Right renal cortex interstitium (tissue), 3 donors: ENCODE measurements at regions not wholly inside any gene's neighbourhood (a gene's known extent, or its start where the extent isn't known, plus 50 kb on each side); places are given as distances from the start of the nearest gene placed in this dataset.

Experiments
- DNase-seq, 3 donors: peaks; one replicate each; pipeline ENCODE4 v3.0.0-alpha.2; 2013; ENCODE audit warnings: low read depth in 3 of 3, low spot score in 2 of 3

DNA sequence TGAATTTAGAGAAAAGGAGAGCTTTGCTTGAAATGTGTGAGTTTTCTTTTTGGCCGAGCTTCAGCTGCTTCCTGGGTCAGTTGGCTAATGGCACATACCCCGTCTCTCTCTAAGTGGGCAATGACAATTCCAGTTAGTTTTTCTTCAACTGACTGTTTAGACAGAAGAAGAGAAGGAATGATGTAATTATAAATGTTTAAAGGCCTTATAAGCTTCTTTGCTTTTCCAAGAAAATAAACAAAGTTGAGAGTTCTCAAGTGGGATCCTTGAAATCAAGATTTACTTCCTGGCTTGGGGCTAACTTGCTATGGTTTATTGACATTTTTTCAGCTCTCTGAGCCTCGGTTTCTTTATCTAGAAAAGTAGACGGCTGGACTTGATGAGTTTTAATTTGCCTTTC is 794.9 kb upstream of the ACVR2A start:
- DNase-seq = no peak

DNA sequence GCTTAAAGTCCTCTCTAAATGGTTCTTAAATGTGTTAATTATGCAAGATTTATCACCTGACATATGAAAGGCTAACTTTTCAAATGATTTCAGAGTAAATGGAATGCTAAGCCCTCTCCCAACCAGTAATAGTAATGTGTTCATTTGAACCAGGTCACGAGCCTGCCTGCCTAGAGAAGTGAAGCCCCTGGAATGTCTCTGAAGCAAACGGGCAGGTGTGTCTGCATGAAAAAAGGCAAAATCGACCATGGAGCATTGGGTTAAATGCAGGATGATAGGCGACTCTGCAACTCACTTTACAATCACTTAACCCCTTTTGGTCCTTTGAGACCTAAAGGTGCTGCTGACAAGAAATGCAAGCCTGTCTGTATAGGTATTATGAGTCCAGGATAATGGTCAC is 798.4 kb upstream of the ACVR2A start:
- no peak for DNase-seq

DNA sequence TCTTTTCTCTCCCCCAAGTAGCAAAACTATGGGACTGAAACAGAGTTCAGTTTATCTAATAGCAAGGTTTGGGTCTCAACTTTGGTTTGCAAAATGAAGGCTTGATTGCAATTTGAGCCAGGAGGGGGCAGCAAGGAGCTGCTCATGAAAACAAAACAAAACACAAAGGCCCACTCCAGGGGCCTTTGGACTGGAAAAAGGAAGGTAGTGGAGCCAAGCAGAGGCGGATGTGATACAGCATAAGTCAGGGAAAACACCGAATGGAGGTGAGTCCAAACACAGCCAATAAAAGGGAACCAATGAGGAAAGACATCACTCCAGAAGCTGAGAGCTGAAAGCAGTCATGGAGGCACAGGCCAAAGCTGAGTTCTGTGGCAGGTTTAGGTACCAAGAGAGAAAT is 799.7 kb upstream of the ACVR2A start:
- peak in 1 of 3 donors; percentile 4 for DNase-seq

DNA sequence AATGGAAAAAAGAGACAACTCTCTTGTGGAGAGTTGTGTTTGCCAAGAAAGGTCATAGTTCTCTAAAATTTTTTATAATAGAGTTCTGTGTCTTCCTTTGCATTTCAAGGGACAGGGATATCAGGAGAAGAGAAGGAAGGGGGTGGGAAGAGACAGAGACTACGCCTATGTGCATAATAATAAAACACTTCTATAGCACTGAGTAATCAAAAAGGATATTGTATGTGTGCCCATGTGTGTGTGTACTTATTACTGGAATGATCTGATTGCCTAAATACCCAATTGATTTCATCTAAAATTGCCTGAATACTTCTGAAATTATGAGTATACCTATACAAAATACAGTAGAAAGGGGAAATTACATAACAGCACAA is 803.7 kb upstream of the ACVR2A start:
- no peak for DNase-seq

DNA sequence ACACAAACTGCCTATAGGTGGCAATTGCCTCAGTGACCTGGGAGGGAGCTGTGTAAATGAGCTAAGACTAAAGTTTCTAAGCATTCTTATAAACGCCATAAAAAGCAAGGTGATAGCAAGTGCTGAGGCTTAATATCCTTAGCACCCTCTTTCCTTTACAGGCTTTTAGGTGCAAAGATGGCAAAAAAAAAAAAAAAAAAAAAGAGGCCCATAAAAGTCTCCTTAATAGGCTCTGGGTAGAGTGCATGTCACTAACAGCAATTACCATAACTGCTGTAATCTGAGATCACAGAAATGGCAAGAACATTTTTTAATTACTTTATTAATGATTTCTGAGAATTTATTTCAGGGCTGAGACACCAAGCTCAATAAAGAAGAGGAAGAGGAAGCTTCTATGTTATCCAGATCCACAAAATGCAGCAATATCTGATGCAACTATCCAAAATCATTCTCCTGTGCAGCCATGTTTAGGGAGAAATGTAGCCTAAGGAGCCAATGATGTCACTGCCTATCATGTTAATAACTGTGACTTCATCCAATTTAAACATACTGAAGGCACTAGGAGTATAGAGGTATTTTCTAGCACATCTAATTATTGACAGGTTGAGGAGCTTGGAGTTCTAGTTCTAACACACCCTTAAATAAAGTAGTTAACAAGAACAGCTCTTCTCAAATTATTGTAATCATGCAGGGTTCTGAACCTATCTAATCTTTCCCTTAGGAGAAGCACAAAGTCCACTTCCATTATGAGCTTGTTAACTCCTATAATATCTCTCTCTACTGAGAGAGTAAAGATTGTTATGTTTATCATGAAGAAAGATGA is 804.3 kb upstream of the ACVR2A start:
- no peak for DNase-seq

DNA sequence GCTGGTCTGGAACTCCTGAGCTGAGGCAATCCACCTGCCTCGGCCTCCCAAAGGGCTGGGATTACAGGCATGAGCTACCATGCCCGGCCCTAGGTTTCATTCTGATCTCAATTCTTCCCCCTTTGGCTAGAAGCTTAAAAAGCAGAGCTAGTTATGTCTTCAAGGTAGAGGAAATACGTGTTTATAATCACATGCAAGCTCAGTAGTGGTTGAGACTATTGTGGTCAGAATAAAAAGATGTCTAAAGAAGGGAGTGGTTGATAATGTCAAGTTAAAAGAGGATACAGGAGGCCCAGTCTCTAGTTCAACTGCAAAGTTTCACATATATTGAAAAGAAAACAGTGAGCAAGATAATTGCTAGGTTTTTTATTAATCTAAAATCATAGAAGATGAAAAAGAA is 807.8 kb upstream of the ACVR2A start:
- no peak for DNase-seq

DNA sequence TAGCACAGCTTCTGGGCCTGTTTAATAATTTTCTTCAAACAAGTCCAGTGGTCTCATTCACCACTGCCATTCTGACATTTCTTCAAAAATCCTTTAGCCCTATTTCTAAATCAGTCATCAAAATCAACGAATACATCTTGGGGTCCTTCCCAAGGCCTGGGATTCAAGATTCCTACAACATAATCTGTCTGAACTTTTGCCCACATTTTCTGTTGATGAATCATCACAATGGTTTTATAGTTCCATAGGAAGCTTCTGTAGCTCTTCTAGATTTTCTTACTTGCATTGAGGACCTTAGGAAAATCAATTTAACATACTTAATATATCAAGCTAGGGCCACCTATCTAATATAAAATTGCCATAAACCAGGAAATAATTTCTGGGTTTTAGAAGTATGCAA is 811.8 kb upstream of the ACVR2A start:
- DNase-seq = no peak

DNA sequence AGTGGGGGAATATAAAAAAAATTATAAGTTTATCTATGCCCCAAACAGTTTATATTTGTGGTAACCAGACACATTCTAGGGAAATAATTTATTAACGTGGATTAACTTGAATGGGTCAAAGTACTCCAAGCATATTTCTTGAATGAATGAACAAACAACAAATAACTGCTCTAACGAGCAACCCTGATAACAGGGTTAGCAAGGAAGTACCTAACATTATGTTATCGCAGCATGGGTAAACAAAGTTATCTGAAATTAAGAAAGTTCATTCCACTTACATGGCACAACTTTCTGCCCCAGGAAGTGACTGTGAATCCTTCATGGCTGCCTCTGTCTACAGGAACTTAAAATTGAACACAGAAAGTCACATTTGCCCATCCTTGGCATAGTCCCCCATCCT is 812.9 kb upstream of the ACVR2A start:
- DNase-seq = no peak

DNA sequence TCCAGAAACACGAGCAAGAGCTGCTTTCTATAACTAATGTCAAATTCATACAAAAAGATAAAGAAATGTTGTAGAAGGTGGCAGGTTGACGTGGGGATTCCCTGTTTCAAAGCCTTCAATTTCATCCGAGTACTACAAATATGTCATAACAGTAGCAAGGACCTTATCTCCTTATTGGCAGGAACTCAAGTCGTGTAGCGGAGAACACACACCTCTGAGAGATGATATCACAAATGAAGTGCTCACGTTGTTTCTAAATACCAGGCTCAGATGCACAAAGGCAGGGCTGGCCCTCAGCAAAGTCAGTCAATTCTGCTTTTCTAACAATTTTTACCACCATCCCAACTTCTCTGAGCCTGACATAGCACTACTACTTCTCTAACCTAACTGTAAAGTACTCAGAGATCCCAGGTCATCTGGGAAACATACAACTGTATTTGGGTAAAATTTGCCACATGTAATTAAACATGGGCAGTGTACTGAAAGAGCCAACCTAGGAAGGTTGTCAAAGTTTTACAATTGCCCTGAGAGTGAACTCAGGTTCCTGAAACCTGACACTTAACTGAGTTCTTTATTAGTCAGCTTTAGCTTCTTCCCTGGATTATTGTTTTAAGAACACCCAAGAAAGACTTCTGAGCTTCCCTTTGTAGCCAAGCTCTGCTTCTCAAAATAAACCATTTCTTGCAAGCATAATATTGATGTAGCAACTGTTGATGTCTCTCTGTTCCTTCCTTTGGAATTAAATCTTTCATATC is 813.7 kb upstream of the ACVR2A start:
- peak in 2 of 3 donors; percentile 31 to 32 for DNase-seq

DNA sequence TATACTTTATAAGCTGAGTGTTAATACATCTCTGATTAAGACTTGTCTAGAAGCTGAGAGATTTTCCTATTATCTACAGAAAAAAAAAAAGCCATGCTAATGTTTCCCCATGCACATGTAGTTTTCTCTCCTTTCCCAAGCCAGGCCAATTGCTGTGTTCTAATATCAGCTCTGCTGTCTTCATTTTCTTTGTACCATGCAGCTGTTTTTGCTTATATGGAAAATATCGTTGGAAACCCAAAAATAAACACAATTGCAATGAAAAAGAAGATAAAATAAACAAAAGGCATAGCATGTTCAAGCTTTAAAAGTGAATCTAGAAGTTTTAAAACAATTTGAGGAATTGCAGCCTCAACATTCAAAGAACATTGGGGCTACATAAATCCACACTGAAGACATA is 817.4 kb upstream of the ACVR2A start:
- no peak for DNase-seq

DNA sequence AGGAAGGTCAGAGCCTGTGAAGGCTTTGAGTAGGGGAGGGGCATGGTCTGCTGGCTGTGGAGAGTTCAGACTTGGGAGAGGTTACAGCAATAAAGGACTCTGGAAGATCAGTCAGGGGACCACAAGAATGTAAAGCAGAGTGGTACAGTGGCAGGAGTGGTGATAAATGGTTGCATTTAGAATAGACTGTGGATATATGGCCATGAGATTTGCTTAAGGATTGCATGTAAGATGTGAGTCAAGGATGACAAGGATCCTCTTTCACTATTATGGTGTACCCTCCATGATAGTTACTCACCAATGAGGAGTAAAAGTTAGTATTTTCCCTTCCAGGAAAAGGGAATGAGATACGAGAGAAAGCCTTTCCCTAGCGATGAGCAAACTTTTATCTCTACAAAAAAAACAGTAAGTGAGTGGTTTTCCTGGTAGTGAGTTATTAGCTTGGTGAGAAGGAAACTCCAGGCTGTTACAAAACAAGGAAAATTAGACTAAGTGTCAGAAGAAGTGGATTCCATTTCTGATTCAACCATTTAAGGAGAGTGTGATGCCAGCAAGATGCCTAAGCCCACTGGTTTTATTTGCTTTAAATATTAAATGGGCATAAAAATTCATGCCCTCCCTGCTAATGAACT is 818.0 kb upstream of the ACVR2A start:
- DNase-seq = no peak

DNA sequence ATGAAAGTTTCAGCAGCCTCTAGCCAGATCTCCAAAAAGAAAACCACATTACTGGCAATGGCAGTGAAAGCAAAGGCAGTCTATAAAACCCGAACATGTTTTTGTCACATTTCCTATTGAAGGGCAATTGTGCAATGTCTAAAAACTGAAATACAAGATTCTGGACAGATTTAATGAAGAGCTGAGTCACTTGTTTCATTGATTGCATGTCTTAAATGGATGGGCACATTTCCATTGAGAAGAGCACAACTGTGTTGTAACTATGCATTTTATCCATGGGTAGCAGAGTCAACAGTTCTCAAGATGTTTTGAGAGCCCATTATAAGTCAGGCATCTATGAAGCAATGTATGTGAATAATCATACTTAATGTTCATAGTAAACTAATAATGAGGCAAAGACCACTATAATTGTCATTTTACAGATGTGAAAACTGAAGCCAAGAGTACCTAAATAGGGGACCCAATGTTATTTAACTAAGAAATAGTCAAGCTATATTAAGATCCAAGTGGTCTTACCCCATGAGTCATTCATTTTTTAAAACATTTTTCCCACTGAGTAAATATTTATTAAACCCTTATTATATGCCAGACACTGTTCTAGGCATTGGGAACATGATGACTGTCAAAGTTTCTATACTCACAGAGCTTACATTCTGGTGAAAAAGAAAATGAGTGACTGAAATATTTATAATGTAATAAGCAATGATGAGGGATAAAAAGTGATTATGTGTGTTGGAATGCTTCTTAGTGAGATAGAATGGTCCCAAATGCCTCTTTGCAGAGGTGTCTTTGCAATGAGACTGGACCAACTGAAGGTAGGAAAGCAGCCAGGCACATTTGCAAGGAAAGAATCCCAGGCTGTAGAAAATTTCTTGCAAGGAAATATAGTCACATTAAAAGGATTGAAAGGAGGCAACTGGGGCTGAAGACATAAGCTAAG is 818.9 kb upstream of the ACVR2A start:
- DNase-seq = no peak

DNA sequence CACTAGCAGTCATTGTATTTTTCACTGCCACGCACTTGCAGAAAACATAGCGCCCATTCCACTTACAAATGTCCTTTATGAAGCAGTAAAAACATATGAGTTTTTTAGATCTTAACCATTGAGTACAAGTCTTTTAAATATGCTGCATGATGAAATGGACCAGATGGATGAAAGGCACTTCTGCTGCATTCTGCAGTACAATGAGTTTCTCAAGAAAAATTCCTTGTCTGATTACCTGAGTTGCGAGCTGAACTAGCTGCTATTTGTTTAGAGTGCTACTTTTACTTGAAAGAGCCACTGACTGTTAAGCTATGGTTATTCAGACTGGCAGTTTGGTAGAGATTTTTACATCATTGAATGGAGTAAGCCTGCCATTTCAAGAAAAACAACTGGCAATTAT is 825.5 kb upstream of the ACVR2A start:
- no peak for DNase-seq

DNA sequence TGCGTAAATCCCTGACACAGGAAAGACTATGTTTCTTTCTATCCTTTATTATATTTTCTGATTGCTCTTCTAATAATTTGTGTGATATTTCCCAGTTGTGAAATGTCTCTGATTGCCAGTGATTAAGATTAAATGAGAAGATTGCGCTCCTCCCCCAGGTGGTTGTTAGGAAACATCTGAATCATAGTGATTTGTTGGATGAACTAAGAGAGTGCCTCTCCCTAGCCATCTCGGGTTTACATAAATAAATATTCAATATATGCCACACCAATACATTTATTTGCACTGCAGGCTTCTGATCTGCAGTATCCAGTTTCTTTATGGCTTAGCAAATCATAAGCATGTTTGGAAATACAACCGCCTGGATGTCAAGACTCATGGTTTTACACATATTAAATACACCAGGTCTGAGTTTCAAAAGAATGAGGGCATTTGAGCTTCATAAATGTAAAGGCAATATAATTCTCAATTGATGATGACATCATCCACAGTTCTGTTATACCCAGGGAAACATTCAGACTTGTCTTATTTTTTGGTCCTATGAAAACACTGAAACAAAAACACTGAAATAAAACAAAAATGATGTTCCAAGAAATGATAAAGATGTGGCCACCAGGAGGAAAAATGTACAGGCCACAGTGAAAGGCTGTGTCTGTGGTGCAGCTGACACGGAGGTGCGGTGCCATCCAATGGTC is 826.7 kb upstream of the ACVR2A start:
- DNase-seq = no peak

DNA sequence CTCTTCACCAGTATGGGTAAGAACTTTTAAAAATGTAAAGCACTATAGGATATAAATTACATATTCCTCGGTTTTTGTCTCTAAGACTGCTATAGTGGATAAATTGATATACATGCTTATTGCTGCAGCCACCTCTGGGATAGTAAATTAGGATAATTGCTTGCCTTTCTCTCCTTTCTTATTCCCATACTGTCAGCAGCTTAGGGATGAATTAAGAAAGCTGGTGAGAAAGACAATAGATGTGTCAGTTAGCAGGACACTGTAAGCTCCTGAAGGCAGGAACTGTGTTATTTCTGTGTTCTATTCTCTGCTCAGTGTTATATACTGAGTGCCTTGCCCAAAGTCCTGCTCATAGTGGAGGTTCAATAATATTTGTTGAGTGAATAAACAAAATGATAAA is 828.6 kb upstream of the ACVR2A start:
- no peak for DNase-seq

DNA sequence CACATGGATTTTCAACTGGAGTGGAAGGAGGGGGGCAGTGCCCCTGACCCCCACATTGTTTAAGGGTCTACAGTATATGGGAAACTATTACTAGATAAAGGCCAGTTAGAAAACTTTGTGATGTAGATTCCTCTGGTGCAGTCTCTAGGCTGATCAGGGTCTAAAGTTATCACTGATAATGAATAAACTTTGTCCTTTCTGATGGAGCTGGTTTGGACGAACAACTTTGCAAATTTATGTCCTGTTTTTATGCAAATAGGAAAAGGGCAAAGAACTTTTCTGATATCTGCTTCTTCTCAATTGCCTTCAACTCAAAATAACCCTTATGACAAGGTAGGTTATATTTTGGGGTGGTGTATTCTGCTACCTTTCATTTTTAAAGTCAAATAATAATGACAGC is 829.2 kb upstream of the ACVR2A start:
- DNase-seq = no peak

DNA sequence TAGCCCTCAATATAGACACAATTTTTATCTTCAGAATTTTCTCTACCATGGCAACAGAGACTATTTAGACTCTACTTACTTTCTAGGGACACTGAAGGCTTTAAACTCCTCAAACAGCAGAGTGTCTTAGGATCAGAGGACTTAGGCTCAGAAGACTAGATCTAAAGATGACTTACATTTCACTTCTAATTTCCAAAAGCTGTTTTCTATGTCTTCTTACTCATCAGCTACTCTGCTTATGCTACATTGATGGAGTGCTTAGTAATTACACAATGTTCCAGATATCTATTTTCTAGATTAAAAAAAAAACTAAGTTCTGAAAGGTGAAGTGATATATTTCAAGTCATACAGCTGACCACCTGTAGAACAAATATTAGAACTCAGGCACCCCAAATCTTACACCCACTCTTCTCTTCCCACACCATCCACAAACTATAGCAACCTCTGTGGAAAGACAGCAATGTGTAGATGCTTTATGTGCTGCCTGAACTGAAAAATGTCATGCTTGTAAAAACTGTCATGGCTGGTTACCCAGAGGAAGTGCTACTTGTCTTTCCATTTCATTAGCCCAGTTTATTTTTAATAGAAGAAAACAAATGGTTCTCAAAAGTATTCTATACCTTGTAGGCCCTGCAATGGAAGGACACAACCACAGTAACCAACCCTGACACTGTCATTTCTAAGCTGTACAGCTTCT is 831.0 kb upstream of the ACVR2A start:
- no peak for DNase-seq

DNA sequence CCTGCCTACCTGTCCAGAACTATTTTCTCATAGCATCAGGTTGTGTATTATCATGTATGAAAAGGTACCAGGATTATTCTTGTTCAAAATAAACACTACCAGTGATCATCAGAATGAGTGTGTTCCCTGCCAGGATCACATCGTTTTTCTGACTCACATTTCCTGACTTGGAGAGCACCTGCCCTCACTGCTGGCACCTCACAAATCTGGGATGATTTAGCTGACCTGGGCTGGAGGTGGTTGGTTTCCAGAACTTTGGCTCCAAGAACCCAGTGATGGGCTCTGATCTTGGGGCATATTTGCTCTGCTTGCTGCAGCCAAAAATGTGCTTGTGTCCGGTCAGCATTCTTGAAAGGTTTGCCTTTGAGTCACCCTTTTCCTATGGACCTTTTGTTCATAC is 836.3 kb upstream of the ACVR2A start:
- DNase-seq = no peak

DNA sequence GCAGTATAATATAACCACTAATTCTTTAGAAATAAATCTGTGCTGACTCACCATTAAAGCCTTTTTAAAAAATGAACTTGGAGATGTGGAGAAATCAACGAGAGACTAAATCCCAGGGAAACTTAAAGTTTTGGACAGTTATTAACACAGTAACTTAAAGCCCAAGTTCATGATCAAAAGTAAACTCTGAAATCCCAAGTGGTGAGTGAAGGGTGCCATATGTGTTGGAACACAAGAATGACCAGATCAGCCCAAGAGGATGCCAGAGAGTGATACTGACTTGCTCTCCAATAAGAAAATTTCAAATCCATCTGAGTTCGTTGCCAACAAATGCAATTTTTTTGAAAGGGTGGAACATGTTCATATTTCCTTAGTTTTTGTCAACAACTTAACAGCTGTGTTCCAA is 838.1 kb upstream of the ACVR2A start:
- DNase-seq = no peak

DNA sequence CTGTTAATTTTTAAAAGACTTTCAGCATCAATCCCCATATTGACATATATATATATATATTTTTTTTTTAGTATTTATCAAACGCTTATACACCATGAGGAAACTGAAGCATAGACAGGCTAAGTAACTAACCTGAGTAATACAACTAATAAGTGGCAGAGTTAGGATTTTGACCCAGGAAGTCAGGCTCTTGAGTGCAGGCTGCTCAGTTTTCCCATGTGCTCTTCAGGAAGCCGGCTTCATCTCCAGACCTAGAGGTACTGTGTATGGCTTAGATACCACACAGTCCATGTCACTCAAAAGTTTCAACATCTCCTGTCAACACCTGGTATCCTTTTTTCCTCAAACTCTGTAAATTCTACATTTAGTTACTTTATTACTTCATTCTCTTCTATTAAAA is 841.7 kb upstream of the ACVR2A start:
- no peak for DNase-seq
